ENCODE measurements at regions not wholly inside any gene's neighbourhood (a gene's known extent, or its start where the extent isn't known, plus 50 kb on each side); places are given as distances from the start of the nearest gene placed in this dataset.

DNA sequence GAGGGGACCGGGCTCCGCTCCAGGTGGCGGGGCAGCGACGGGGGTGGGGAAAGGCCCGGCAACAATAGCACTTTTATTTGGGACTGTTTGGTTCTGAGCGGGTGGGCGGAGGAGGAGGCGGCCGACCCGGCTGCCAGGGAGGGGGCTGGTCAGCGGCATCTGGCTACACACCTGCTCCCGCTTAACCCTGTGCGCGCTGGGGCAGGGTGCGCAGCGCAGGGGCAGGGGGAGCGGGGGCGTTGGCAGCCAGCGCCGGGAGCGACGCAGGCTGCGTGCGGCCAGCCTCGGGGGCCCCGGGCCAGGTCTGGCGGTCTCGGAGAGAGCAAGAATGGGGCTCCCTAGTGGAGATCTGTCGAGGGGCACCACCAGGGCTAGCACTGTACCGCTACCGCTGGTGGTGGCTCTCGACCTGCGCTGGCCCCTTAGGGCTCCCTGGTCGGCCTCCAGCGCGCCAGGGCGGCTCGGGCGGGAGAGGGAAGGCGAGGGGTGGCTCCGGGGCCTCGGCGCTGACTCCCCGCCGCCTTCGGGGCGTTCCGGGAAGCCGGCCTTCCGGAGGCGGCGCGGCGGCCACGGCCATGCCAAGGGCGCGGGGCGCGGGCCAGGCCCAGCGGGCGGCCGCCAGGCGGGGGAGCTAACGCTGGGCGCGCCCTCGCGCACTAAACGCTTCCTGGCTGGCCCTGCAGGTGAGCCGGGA lies 92.4 kb downstream of the NCR2 start:
- intact Hi-C loops (cut with micrococcal nuclease): loop anchor here (2.0 to 5.0 kb wide), 2 partner anchors 105 to 353 kb away; partner anchors contain the start of gene PRICKLE4
- POLR2A ChIA-PET: interaction anchor here (0.6 to 1.8 kb wide), 11 partner anchors 12 to 355 kb away, joined by 3 to 8 read pairs (median 5); partner anchors contain the start of genes NFYA and OARD1
- TF ChIP-seq, protein P1, sequence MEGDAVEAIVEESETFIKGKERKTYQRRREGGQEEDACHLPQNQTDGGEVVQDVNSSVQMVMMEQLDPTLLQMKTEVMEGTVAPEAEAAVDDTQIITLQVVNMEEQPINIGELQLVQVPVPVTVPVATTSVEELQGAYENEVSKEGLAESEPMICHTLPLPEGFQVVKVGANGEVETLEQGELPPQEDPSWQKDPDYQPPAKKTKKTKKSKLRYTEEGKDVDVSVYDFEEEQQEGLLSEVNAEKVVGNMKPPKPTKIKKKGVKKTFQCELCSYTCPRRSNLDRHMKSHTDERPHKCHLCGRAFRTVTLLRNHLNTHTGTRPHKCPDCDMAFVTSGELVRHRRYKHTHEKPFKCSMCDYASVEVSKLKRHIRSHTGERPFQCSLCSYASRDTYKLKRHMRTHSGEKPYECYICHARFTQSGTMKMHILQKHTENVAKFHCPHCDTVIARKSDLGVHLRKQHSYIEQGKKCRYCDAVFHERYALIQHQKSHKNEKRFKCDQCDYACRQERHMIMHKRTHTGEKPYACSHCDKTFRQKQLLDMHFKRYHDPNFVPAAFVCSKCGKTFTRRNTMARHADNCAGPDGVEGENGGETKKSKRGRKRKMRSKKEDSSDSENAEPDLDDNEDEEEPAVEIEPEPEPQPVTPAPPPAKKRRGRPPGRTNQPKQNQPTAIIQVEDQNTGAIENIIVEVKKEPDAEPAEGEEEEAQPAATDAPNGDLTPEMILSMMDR (IDR thresholded peaks at IDR 0.05): no peak
- DNase-seq (peak; percentile 59), ATAC-seq (ENCODE audit: low read depth) (peak; percentile 49)
- Mint-ChIP-seq H3K4me3 (peak overlapping the region; percentile 68), H3K4me1 (peaks cover 13% of the 10 kb centered on the region), H3K27ac (no peak overlapping the region), H3K27me3 (peaks cover 3% of the 10 kb centered on the region), H3K9me3 (no peaks in the 10 kb centered on the region), H3K36me3 (ENCODE audit: low read depth) (no peaks in the 10 kb centered on the region)
- CTCF ChIA-PET: no interaction called here

GRCh38 chr6:41428336-41428995 lies 93.1 kb downstream of the NCR2 start:
- POLR2A ChIA-PET: interaction anchor here (0.5 to 1.8 kb wide), 11 partner anchors 12 to 356 kb away, joined by 3 to 8 read pairs (median 5); partner anchors contain the start of genes NFYA and OARD1

DNA sequence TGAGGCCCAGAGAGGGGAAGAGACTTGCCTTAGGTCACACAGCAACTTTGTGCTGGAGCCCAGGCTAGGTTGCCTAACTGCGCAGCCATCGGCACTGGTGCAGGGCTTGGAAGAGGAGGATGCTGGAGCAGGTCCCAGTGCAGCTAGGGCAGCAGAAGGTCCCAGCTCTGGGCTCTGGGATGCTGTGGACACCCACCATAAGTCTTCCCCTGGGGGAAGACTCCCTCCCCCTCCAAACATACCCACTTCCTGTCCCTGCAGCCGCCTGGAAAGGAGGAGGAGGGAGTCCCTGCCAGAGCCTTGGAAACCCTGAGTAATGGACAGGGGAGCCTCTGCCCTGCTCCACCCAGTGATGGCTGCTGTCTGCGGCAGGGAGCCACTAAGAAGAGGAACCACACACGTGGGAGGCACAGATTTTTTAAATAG lies 93.6 kb downstream of the NCR2 start:
- DNase-seq (no peak), ATAC-seq (ENCODE audit: low read depth) (no peak)
- Mint-ChIP-seq H3K4me3 (peak overlapping the region; percentile 76), H3K9me3 (no peaks in the 10 kb centered on the region), H3K27ac (peak overlapping the region; percentile 8), H3K36me3 (ENCODE audit: low read depth) (no peaks in the 10 kb centered on the region), H3K4me1 (peaks cover 13% of the 10 kb centered on the region), H3K27me3 (peaks cover 3% of the 10 kb centered on the region)
- POLR2A ChIA-PET: interaction anchor here (0.6 to 1.8 kb wide), 7 partner anchors 11 to 357 kb away, joined by 4 to 8 read pairs (median 5); partner anchors contain the start of genes NFYA and OARD1
- CTCF ChIA-PET: no interaction called here
- TF ChIP-seq, protein P1 (IDR thresholded peaks at IDR 0.05): no peak
- intact Hi-C loops (cut with micrococcal nuclease): loop anchor here (1.0 to 5.0 kb wide), 2 partner anchors 76 to 103 kb away; no protein-coding TSS in a partner anchor

More at GRCh38 chr6:41428336-41428995, 93.1 kb downstream of the NCR2 start:
- no peaks in the 10 kb centered on the region for H3K9me3 Mint-ChIP-seq
- no peak for DNase-seq
- ATAC-seq (ENCODE audit: low read depth): no peak
- intact Hi-C loops (cut with micrococcal nuclease): loop anchor here (5.0 kb wide), 1 partner anchor 104 kb away; no protein-coding TSS in a partner anchor
- peaks cover 13% of the 10 kb centered on the region for H3K4me1 Mint-ChIP-seq
- H3K36me3 Mint-ChIP-seq (ENCODE audit: low read depth): no peaks in the 10 kb centered on the region
- TF ChIP-seq, protein P1 (IDR thresholded peaks at IDR 0.05): no peak
- CTCF ChIA-PET: no interaction called here
- H3K27ac Mint-ChIP-seq: peak overlapping the region; percentile 42
- peaks cover 3% of the 10 kb centered on the region for H3K27me3 Mint-ChIP-seq
- H3K4me3 Mint-ChIP-seq: peak overlapping the region; percentile 76

- ATAC-seq (ENCODE audit: low read depth) (no peak), DNase-seq (no peak)
- Mint-ChIP-seq H3K4me3 (no peak overlapping the region), H3K27ac (no peak overlapping the region), H3K27me3 (peaks cover 3% of the 10 kb centered on the region), H3K9me3 (no peaks in the 10 kb centered on the region), H3K4me1 (peaks cover 13% of the 10 kb centered on the region), H3K36me3 (ENCODE audit: low read depth) (no peaks in the 10 kb centered on the region)
- ChIA-PET POLR2A (interaction anchor here (1.8 kb wide), 1 partner anchor 117 kb away, joined by 4 read pairs; no protein-coding TSS in a partner anchor), CTCF (no interaction called here)
- intact Hi-C loops (cut with micrococcal nuclease): loop anchor here (1.0 to 5.0 kb wide), 2 partner anchors 75 to 102 kb away; no protein-coding TSS in a partner anchor
- TF ChIP-seq, protein P1 (IDR thresholded peaks at IDR 0.05): no peak
These were observed 94.4 kb downstream of the NCR2 start for GRCh38 chr6:41429506-41430504.
